ENCODE measurements at regions not wholly inside any gene's neighbourhood (a gene's known extent, or its start where the extent isn't known, plus 50 kb on each side); places are given as distances from the start of the nearest gene placed in this dataset.

GRCh38 chr17:70716551-70716950, 547.2 kb downstream of the KCNJ2 start:
- TF ChIP-seq CTCF (IDR thresholded peaks at IDR 0.05) (no peak), EZH2 (IDR thresholded peaks at IDR 0.05; ENCODE audit: borderline replicate concordance, insufficient read depth, low read depth, low read length, poor library complexity, severe bottlenecking) (no peak)

All from B cell (primary cell).